GM23338 (cell line): ENCODE measurements at regions not wholly inside any gene's neighbourhood (a gene's known extent, or its start where the extent isn't known, plus 50 kb on each side); places are given as distances from the start of the nearest gene placed in this dataset.

Experiments
- ATAC-seq: fragments of 200-7000 bp; cut with Tn5 transposase; 3 replicates; pipeline ENCODE4 v1.9.1; 2020
- DNase-seq: peaks from one replicate; pipeline ENCODE4 v3.0.0-alpha.2; 2015; ENCODE audit warnings: low spot score
- H2AFZ ChIP-seq: fragments of 200-600 bp; sonication (generic); 2 replicates; pipeline ENCODE4 v1.8.0; 2016; ENCODE audit warnings: antibody characterized with exemption, mild to moderate bottlenecking, moderate library complexity
- H3F3A ChIP-seq: fragments of 200-600 bp; sonication (generic); replicated peaks from 2 replicates; pipeline ENCODE4 v1.8.0; 2017; ENCODE audit warnings: antibody characterized with exemption, mixed run types, low read depth
- H3K27ac ChIP-seq: fragments of 200-600 bp; sonication (generic); 2 replicates; pipeline ENCODE4 v1.6.1; 2016; ENCODE audit warnings: low read depth
- H3K27me3 ChIP-seq: fragments of 200-600 bp; sonication (generic); 2 replicates; pipeline ENCODE4 v1.8.0; 2016; ENCODE audit warnings: mild to moderate bottlenecking, mixed run types, moderate library complexity; ENCODE audit not compliant: insufficient read depth
- H3K36me3 ChIP-seq: fragments of 200-600 bp; sonication (generic); 2 replicates; pipeline ENCODE4 v1.8.0; 2016; ENCODE audit warnings: mild to moderate bottlenecking; ENCODE audit not compliant: insufficient read depth
- H3K4me1 ChIP-seq: fragments of 200-600 bp; sonication (generic); 2 replicates; pipeline ENCODE4 v1.8.0; 2016; ENCODE audit warnings: mild to moderate bottlenecking, moderate library complexity; ENCODE audit not compliant: insufficient read depth
- H3K4me2 ChIP-seq: fragments of 200-600 bp; sonication (generic); 2 replicates; pipeline ENCODE4 v1.7.1; 2017; ENCODE audit warnings: mixed run types
- H3K4me3 ChIP-seq: fragments of 200-600 bp; sonication (generic); 2 replicates; pipeline ENCODE4 v1.6.1; 2016; ENCODE audit warnings: mixed run types
- H3K79me2 ChIP-seq: fragments of 200-600 bp; sonication (generic); replicated peaks from 2 replicates; pipeline ENCODE4 v1.8.0; 2017; ENCODE audit warnings: mild to moderate bottlenecking; ENCODE audit not compliant: insufficient read depth
- H3K9me2 ChIP-seq: fragments of 200-600 bp; sonication (generic); 2 replicates; pipeline ENCODE4 v1.8.0; 2017; ENCODE audit not compliant: insufficient read depth
- H4K20me1 ChIP-seq: fragments of 200-600 bp; sonication (generic); replicated peaks from 2 replicates; pipeline ENCODE4 v1.8.0; 2017; ENCODE audit warnings: mild to moderate bottlenecking; ENCODE audit not compliant: insufficient read depth
- H3K27ac Mint-ChIP-seq: 2 replicates; pipeline ENCODE4 v1.8.0; 2020; ENCODE audit warnings: inconsistent platforms, mild to moderate bottlenecking, moderate library complexity, mixed read lengths
- H3K27me3 Mint-ChIP-seq: 3 replicates; pipeline ENCODE4 v1.8.0; 2022; ENCODE audit warnings: low read depth, mild to moderate bottlenecking, moderate library complexity, mixed read lengths, inconsistent platforms; ENCODE audit not compliant: insufficient read depth, poor library complexity
- H3K36me3 Mint-ChIP-seq: 3 replicates; pipeline ENCODE4 v1.8.0; 2021; ENCODE audit warnings: low read depth, mild to moderate bottlenecking, inconsistent platforms, moderate library complexity, mixed read lengths
- H3K4me1 Mint-ChIP-seq: 3 replicates; pipeline ENCODE4 v1.8.0; 2020; ENCODE audit warnings: mild to moderate bottlenecking, inconsistent platforms, mixed read lengths
- H3K4me3 Mint-ChIP-seq: 3 replicates; pipeline ENCODE4 v1.8.0; 2021; ENCODE audit warnings: moderate library complexity, mild to moderate bottlenecking, inconsistent platforms, mixed read lengths
- H3K9me3 Mint-ChIP-seq: 3 replicates; pipeline ENCODE4 v1.8.0; 2020; ENCODE audit warnings: moderate library complexity, mild to moderate bottlenecking, inconsistent platforms, mixed read lengths
- CREB1 ChIP-seq: fragments of 250-450 bp; sonication (Bioruptor Pico); IDR thresholded peaks from 2 replicates; pipeline ENCODE4 v1.5.0; 2020; ENCODE audit warnings: low read depth, mild to moderate bottlenecking, moderate library complexity
- CTCF ChIP-seq, 2 experiments: fragments of 200-600 bp in 1 of 2; sonication (generic) in 1 of 2; conservative IDR thresholded peaks; 2 replicates each; pipeline versions ENCODE4 v1.5.1 to v1.6.1; 2016 to 2017; ENCODE audit warnings: antibody characterized with exemption in 2 of 2, low read depth in 2 of 2, mild to moderate bottlenecking in 2 of 2, moderate library complexity in 1 of 2
- EZH2 ChIP-seq: fragments of 200-600 bp; sonication (generic); IDR thresholded peaks from one replicate; pipeline ENCODE4 v1.8.0; 2017; ENCODE audit warnings: antibody characterized with exemption, mild to moderate bottlenecking, low read depth; ENCODE audit not compliant: unreplicated experiment
- EZH2phosphoT487 ChIP-seq: fragments of 200-600 bp; sonication (generic); IDR thresholded peaks from one replicate; pipeline ENCODE4 v1.8.1; 2018; ENCODE audit warnings: antibody characterized with exemption; ENCODE audit not compliant: unreplicated experiment
- JUNB ChIP-seq: IDR thresholded peaks from one replicate; pipeline ENCODE4 v1.6.1; 2016; ENCODE audit warnings: antibody characterized with exemption; ENCODE audit not compliant: unreplicated experiment
- NANOG ChIP-seq: IDR thresholded peaks from 2 replicates; pipeline ENCODE4 v1.6.1; 2016; ENCODE audit warnings: antibody characterized with exemption, borderline replicate concordance
- POLR2AphosphoS5 ChIP-seq: IDR thresholded peaks from 2 replicates; pipeline ENCODE4 v1.6.1; 2016; ENCODE audit warnings: antibody characterized with exemption, low read depth
- STAT1 ChIP-seq: IDR thresholded peaks from one replicate; pipeline ENCODE4 v1.6.1; 2016; ENCODE audit warnings: antibody characterized with exemption; ENCODE audit not compliant: unreplicated experiment
- ZNF331 ChIP-seq: fragments of 250-450 bp; sonication (Bioruptor Pico); IDR thresholded peaks from 2 replicates; pipeline ENCODE4 v1.5.0; 2020; ENCODE audit warnings: low read depth, mild to moderate bottlenecking, moderate library complexity
- ZNF462 ChIP-seq: fragments of 250-450 bp; sonication (Bioruptor Pico); IDR thresholded peaks from 2 replicates; pipeline ENCODE4 v1.5.0; 2020; ENCODE audit warnings: mild to moderate bottlenecking, moderate library complexity

GRCh38 chr22:27540656-27541396 lies 260.7 kb downstream of the MN1 start:
- Mint-ChIP-seq H3K36me3 (no peaks in the 10 kb centered on the region), H3K27me3 (peaks cover 6% of the 10 kb centered on the region), H3K4me1 (peaks cover 45% of the 10 kb centered on the region), H3K4me3 (no peak overlapping the region), H3K9me3 (no peaks in the 10 kb centered on the region), H3K27ac (no peak overlapping the region)
- Histone ChIP-seq H3K4me3 (no peak overlapping the region), H3K27me3 (no peaks in the 10 kb centered on the region), H3K27ac (no peak overlapping the region), H3K79me2 (no peaks in the 10 kb centered on the region), H2AFZ (no peak overlapping the region; the same call in 1 of the 2 replicates), H4K20me1 (no peaks in the 10 kb centered on the region), H3K4me1 (peaks cover 14% of the 10 kb centered on the region; the same call in 1 of the 2 replicates), H3F3A (0 out of 2 replicates have a peak, but pooled peaks cover 3% of the 10 kb centered on the region), H3K4me2 (no peak overlapping the region), H3K36me3 (no peaks in the 10 kb centered on the region), H3K9me2 (no peaks in the 10 kb centered on the region)
- TF ChIP-seq EZH2phosphoT487 = no peak
- no peak for TF ChIP-seq STAT1
- no peak for TF ChIP-seq ZNF331 (CRISPR knock-in tag)
- no peak for TF ChIP-seq NANOG
- no peak for TF ChIP-seq CREB1
- no peak for TF ChIP-seq POLR2AphosphoS5
- ATAC-seq (no peak), DNase-seq (no peak)

DNA sequence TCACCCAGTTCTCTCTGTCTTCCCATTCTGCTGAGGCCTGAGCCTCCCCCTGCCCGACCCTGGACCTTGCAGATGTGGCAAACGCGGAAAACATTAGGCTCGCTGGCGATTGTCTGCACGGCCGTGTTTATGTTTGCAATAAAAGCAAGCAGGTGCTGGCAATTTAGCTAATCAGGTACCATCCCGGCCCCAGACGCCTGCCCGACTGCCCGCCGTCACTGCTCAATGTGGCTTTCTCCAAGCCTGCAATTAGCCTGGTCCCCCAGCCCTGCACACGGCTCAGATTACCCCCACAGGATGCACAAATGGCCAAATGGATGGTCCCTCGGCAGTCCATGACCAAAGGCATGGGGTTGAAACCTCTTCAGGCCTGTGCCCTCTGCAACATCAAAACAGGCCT lies 259.7 kb downstream of the MN1 start:
- Histone ChIP-seq H3K4me3 (no peak overlapping the region), H3K27me3 (no peaks in the 10 kb centered on the region), H3K79me2 (no peaks in the 10 kb centered on the region), H3K36me3 (no peaks in the 10 kb centered on the region), H3F3A (0 out of 2 replicates have a peak, but pooled peaks cover 3% of the 10 kb centered on the region), H3K9me2 (no peaks in the 10 kb centered on the region), H2AFZ (peak overlapping the region; percentile 61), H3K4me2 (no peak overlapping the region), H3K27ac (no peak overlapping the region), H4K20me1 (no peaks in the 10 kb centered on the region), H3K4me1 (peaks cover 14% of the 10 kb centered on the region; the same call in 1 of the 2 replicates)
- Mint-ChIP-seq H3K27ac (0 out of 2 replicates have a peak overlapping the region, but pooled peaks have one; percentile 47), H3K36me3 (no peaks in the 10 kb centered on the region), H3K9me3 (no peaks in the 10 kb centered on the region), H3K4me3 (no peak overlapping the region), H3K27me3 (peaks cover 7% of the 10 kb centered on the region), H3K4me1 (peaks cover 45% of the 10 kb centered on the region)
- no peak for DNase-seq
- TF ChIP-seq CTCF (conservative IDR thresholded peaks at IDR 0.05; ENCODE audit: low read depth in 2 of 2) (no peak), JUNB (no peak), ZNF462 (CRISPR knock-in tag) (no peak), NANOG (no peak), EZH2 (no peak)
- ATAC-seq = no peak
